ENCODE measurements at regions not wholly inside any gene's neighbourhood (a gene's known extent, or its start where the extent isn't known, plus 50 kb on each side); places are given as distances from the start of the nearest gene placed in this dataset.

GRCh38 chr12:67474934-67475620, 173.5 kb upstream of the DYRK2 start:
- H3K9me2 ChIP-seq (replicated peaks; ENCODE audit: control insufficient read depth, low read length), result no peaks in the 10 kb centered on the region
- no peak for TF ChIP-seq CTCF (IDR thresholded peaks at IDR 0.05; ENCODE audit: low read depth, low read length, poor library complexity, severe bottlenecking)
- no peak for TF ChIP-seq EZH2phosphoT487 (IDR thresholded peaks at IDR 0.05; ENCODE audit: borderline replicate concordance, low read length)
- H3K4me3 ChIP-seq (ENCODE audit: low read length), result no peak overlapping the region
- H3F3A ChIP-seq (ENCODE audit: control insufficient read depth, insufficient read depth), result no peaks in the 10 kb centered on the region
- no peak overlapping the region for H3K27ac ChIP-seq (ENCODE audit: low read depth, low read length)
- H3K4me1 ChIP-seq (ENCODE audit: control insufficient read depth, low read length), result no peaks in the 10 kb centered on the region
- H3K27me3 ChIP-seq (ENCODE audit: control insufficient read depth, low read length), result no peaks in the 10 kb centered on the region
- H3K4me2 ChIP-seq (ENCODE audit: low read length), result no peak overlapping the region
- no peaks in the 10 kb centered on the region for H3K36me3 ChIP-seq (ENCODE audit: control insufficient read depth, low read length)
- no peaks in the 10 kb centered on the region for H3K9me3 ChIP-seq (ENCODE audit: control insufficient read depth, insufficient read depth, low read length)
- no peaks in the 10 kb centered on the region for H3K79me2 ChIP-seq (ENCODE audit: control insufficient read depth, low read length)
- H4K20me1 ChIP-seq (ENCODE audit: control insufficient read depth, insufficient read depth, low read depth, low read length), result no peaks in the 10 kb centered on the region

GRCh38 chr12:67475725-67476124, 172.8 kb upstream of the DYRK2 start:
- no peaks in the 10 kb centered on the region for H3K27me3 ChIP-seq (ENCODE audit: control insufficient read depth, low read length)
- H3K4me1 ChIP-seq (ENCODE audit: control insufficient read depth, low read length), result no peaks in the 10 kb centered on the region
- no peak for TF ChIP-seq CTCF (IDR thresholded peaks at IDR 0.05; ENCODE audit: low read depth, low read length, poor library complexity, severe bottlenecking)
- TF ChIP-seq EZH2phosphoT487 (IDR thresholded peaks at IDR 0.05; ENCODE audit: borderline replicate concordance, low read length), result no peak
- no peak overlapping the region for H3K4me3 ChIP-seq (ENCODE audit: low read length)
- no peak overlapping the region for H3K4me2 ChIP-seq (ENCODE audit: low read length)
- no peaks in the 10 kb centered on the region for H3K9me3 ChIP-seq (ENCODE audit: control insufficient read depth, insufficient read depth, low read length)
- no peaks in the 10 kb centered on the region for H3F3A ChIP-seq (ENCODE audit: control insufficient read depth, insufficient read depth)
- no peaks in the 10 kb centered on the region for H3K36me3 ChIP-seq (ENCODE audit: control insufficient read depth, low read length)
- H3K9me2 ChIP-seq (replicated peaks; ENCODE audit: control insufficient read depth, low read length), result no peaks in the 10 kb centered on the region
- H4K20me1 ChIP-seq (ENCODE audit: control insufficient read depth, insufficient read depth, low read depth, low read length), result no peaks in the 10 kb centered on the region
- no peaks in the 10 kb centered on the region for H3K79me2 ChIP-seq (ENCODE audit: control insufficient read depth, low read length)
- H3K27ac ChIP-seq (ENCODE audit: low read depth, low read length), result no peak overlapping the region

- Histone ChIP-seq H3K36me3 (ENCODE audit: control insufficient read depth, low read length) (no peaks in the 10 kb centered on the region), H3K9me3 (ENCODE audit: control insufficient read depth, insufficient read depth, low read length) (no peaks in the 10 kb centered on the region), H3K27ac (ENCODE audit: low read depth, low read length) (no peak overlapping the region), H3K4me3 (ENCODE audit: low read length) (no peak overlapping the region), H3K27me3 (ENCODE audit: control insufficient read depth, low read length) (no peaks in the 10 kb centered on the region), H3K79me2 (ENCODE audit: control insufficient read depth, low read length) (no peaks in the 10 kb centered on the region), H3K4me1 (ENCODE audit: control insufficient read depth, low read length) (peaks cover 7% of the 10 kb centered on the region), H3F3A (ENCODE audit: control insufficient read depth, insufficient read depth) (no peaks in the 10 kb centered on the region), H4K20me1 (ENCODE audit: control insufficient read depth, insufficient read depth, low read depth, low read length) (no peaks in the 10 kb centered on the region), H3K4me2 (ENCODE audit: low read length) (no peak overlapping the region), H3K9me2 (replicated peaks; ENCODE audit: control insufficient read depth, low read length) (no peaks in the 10 kb centered on the region)
- no peak for TF ChIP-seq EZH2phosphoT487 (IDR thresholded peaks at IDR 0.05; ENCODE audit: borderline replicate concordance, low read length)
- TF ChIP-seq CTCF (IDR thresholded peaks at IDR 0.05; ENCODE audit: low read depth, low read length, poor library complexity, severe bottlenecking), result no peak
Measured at GRCh38 chr12:67477681-67478265, 170.8 kb upstream of the DYRK2 start.
